Panc1 (cell line): ENCODE measurements at regions not wholly inside any gene's neighbourhood (a gene's known extent, or its start where the extent isn't known, plus 50 kb on each side); places are given as distances from the start of the nearest gene placed in this dataset.

ENCODE experiments used
- ATAC-seq: fragments of 200-7000 bp; cut with Tn5 transposase; 2 replicates; pipeline ENCODE4 v1.9.1; 2020; ENCODE audit warnings: mild to moderate bottlenecking, moderate library complexity
- BruUV-seq: library from RNA; stranded (reverse); fragments of 400-500 nt; replicated peaks from 2 replicates; lab custom pipeline; 2021; lab: Mats Ljungman, UMichigan
- CTCF ChIA-PET: fragments of 300-600 bp; sonication (Branson Sonifier 250); formaldehyde crosslinking; loops from one replicate; lab custom pipeline; 2022; ENCODE audit warnings: antibody characterized with exemption; lab: Charles Lee
- POLR2A ChIA-PET: fragments of 300-600 bp; sonication (Branson Sonifier 250); formaldehyde crosslinking; loops from one replicate; lab custom pipeline; 2022; ENCODE audit warnings: antibody characterized with exemption; lab: Charles Lee
- DNase-seq: peaks from one replicate; pipeline ENCODE4 v3.0.0-alpha.2; 2010; ENCODE audit warnings: low read depth, low spot score
- H3K27ac ChIP-seq: 2 replicates; pipeline ENCODE4 v1.5.1; 2011; ENCODE audit warnings: mild to moderate bottlenecking, low read length, inconsistent platforms
- H3K27me3 ChIP-seq: fragments of 200-500 bp; sonication (Bioruptor generic); 2 replicates; pipeline ENCODE4 v1.6.0; 2014; ENCODE audit warnings: low read length, inconsistent platforms; ENCODE audit not compliant: control insufficient read depth, insufficient read depth
- H3K36me3 ChIP-seq: fragments of 200-500 bp; sonication (Bioruptor generic); 2 replicates; pipeline ENCODE4 v1.5.1; 2014; ENCODE audit warnings: inconsistent platforms, mild to moderate bottlenecking, low read length, moderate library complexity; ENCODE audit not compliant: control insufficient read depth, insufficient read depth
- H3K4me1 ChIP-seq: 2 replicates; pipeline ENCODE4 v1.5.1; 2011; ENCODE audit warnings: inconsistent platforms, mild to moderate bottlenecking, low read length, moderate library complexity; ENCODE audit not compliant: control insufficient read depth, insufficient read depth
- H3K4me3 ChIP-seq, 2 experiments: 2 replicates each; pipeline ENCODE4 v1.5.1; 2011 to 2012; ENCODE audit warnings: low read depth in 2 of 2, low read length in 2 of 2, mild to moderate bottlenecking in 2 of 2, inconsistent platforms in 1 of 2, moderate library complexity in 1 of 2
- H3K9me3 ChIP-seq: fragments of 200-500 bp; sonication (Bioruptor generic); 2 replicates; pipeline ENCODE4 v1.5.1; 2014; ENCODE audit warnings: low read depth, mild to moderate bottlenecking, inconsistent platforms, low read length, moderate library complexity; ENCODE audit not compliant: control insufficient read depth, insufficient read depth
- CTCF ChIP-seq: fragments of 450-650 bp; IDR thresholded peaks from 2 replicates; pipeline ENCODE4 v1.5.1; 2017; ENCODE audit warnings: mild to moderate bottlenecking
- POLR2AphosphoS5 ChIP-seq: IDR thresholded peaks from 2 replicates; pipeline ENCODE4 v1.6.1; 2012; ENCODE audit warnings: mild to moderate bottlenecking, low read depth, low read length, moderate library complexity
- REST ChIP-seq, 2 experiments: IDR thresholded peaks; 2 replicates each; pipeline ENCODE4 v1.6.1; 2011 to 2012; ENCODE audit warnings: low read depth in 2 of 2, control low read depth in 1 of 2, low read length in 1 of 2, mild to moderate bottlenecking in 1 of 2, moderate library complexity in 1 of 2; ENCODE audit not compliant: insufficient read depth in 1 of 2
- SIN3A ChIP-seq: IDR thresholded peaks from 2 replicates; pipeline ENCODE4 v1.6.1; 2012; ENCODE audit warnings: low read depth, mild to moderate bottlenecking, low read length, moderate library complexity, borderline replicate concordance; ENCODE audit not compliant: insufficient read depth
- TCF7L2 ChIP-seq: IDR thresholded peaks from 2 replicates; pipeline ENCODE4 v1.6.1; 2011; ENCODE audit warnings: mild to moderate bottlenecking, low read depth, low read length, inconsistent platforms
- in situ Hi-C: cut with HindIII; loops from 2 replicates; pipeline ENCODE4 v1.10.0; 2016; ENCODE audit warnings: low sequenced_read_pairs, low pct_unique_long_range_greater_than_20kb
- intact Hi-C: fragments of 100-400 bp; cut with micrococcal nuclease; formaldehyde crosslinking; loops from one replicate; pipeline ENCODE4 v1.10.0; 2022; ENCODE audit not compliant: unreplicated experiment

- ATAC-seq (no peak), DNase-seq (no peak)
- no peak for TF ChIP-seq REST (IDR thresholded peaks at IDR 0.05; ENCODE audit: insufficient read depth in 1 of 2, low read depth in 2 of 2, low read length in 1 of 2)
- no peak for TF ChIP-seq CTCF
- no peak for TF ChIP-seq TCF7L2
- no peak for TF ChIP-seq POLR2AphosphoS5
- TF ChIP-seq SIN3A, result no peak
- no TSS peak for BruUV-seq
- Histone ChIP-seq H3K4me3 (no peak overlapping the region), H3K9me3 (peaks cover 2% of the 10 kb centered on the region; the same call in 1 of the 2 replicates), H3K36me3 (no peaks in the 10 kb centered on the region), H3K27ac (no peak overlapping the region), H3K27me3 (no peaks in the 10 kb centered on the region), H3K4me1 (no peaks in the 10 kb centered on the region)
- ChIA-PET POLR2A (no interaction called here), CTCF (no interaction called here)
- intact Hi-C loops (loop anchor here (10.0 kb wide), 1 partner anchor 410 kb away; no protein-coding TSS in a partner anchor), in situ Hi-C loops (no loop called here)
Measured at GRCh38 chr3:154745122-154745521, 315.1 kb upstream of the GPR149 start.

GRCh38 chr3:154743418-154743817, 313.4 kb upstream of the GPR149 start:
- POLR2A ChIA-PET, result no interaction called here
- no peaks in the 10 kb centered on the region for H3K4me1 ChIP-seq
- ATAC-seq (no peak), DNase-seq (no peak)
- no peak for TF ChIP-seq POLR2AphosphoS5
- TF ChIP-seq TCF7L2, result no peak
- TF ChIP-seq SIN3A, result no peak
- TF ChIP-seq REST (IDR thresholded peaks at IDR 0.05; ENCODE audit: insufficient read depth in 1 of 2, low read depth in 2 of 2, low read length in 1 of 2), result no peak
- TF ChIP-seq CTCF, result no peak
- no TSS peak for BruUV-seq
- intact Hi-C loops, result loop anchor here (10.0 kb wide), 1 partner anchor 409 kb away; no protein-coding TSS in a partner anchor
- H3K4me3 ChIP-seq, result no peak overlapping the region
- H3K36me3 ChIP-seq, result no peaks in the 10 kb centered on the region
- CTCF ChIA-PET, result no interaction called here
- in situ Hi-C loops, result no loop called here
- H3K27ac ChIP-seq, result no peak overlapping the region
- H3K9me3 ChIP-seq, result peaks cover 2% of the 10 kb centered on the region; the same call in 1 of the 2 replicates
- no peaks in the 10 kb centered on the region for H3K27me3 ChIP-seq
